Mesothelial cell of epicardium (in vitro differentiated cells): ENCODE measurements at regions not wholly inside any gene's neighbourhood (a gene's known extent, or its start where the extent isn't known, plus 50 kb on each side); places are given as distances from the start of the nearest gene placed in this dataset.
A peak's percentile ranks its signal among the peaks of the same experiment; 100 is the strongest.

Experiments used
- DNase-seq, 2 experiments: peaks; one replicate each; pipeline ENCODE4 v3.0.0; 2021; ENCODE audit warnings: low spot score in 2 of 2; ENCODE audit not compliant: unreplicated experiment in 2 of 2
- H3K27ac Mint-ChIP-seq: 2 replicates; pipeline ENCODE4 v1.8.0; 2021; ENCODE audit warnings: mixed read lengths
- H3K27me3 Mint-ChIP-seq: 2 replicates; pipeline ENCODE4 v1.8.0; 2021; ENCODE audit warnings: low read depth, mixed read lengths
- H3K36me3 Mint-ChIP-seq: 2 replicates; pipeline ENCODE4 v1.8.0; 2021; ENCODE audit warnings: mixed read lengths
- H3K4me1 Mint-ChIP-seq: 2 replicates; pipeline ENCODE4 v1.8.0; 2021; ENCODE audit warnings: mixed read lengths
- H3K4me3 Mint-ChIP-seq: 2 replicates; pipeline ENCODE4 v1.8.0; 2021; ENCODE audit warnings: mild to moderate bottlenecking, moderate library complexity, mixed read lengths
- H3K9me3 Mint-ChIP-seq: 2 replicates; pipeline ENCODE4 v1.8.0; 2021; ENCODE audit warnings: mixed read lengths
- CTCF ChIP-seq: fragments of 200-600 bp; sonication (generic); IDR thresholded peaks from one replicate; pipeline ENCODE4 v1.5.0; 2021; ENCODE audit warnings: antibody characterized with exemption; ENCODE audit not compliant: unreplicated experiment

GRCh38 chr13:81778350-81778749 lies 1437.4 kb upstream of the SPRY2 start:
- H3K9me3 Mint-ChIP-seq = peaks cover 4% of the 10 kb centered on the region
- no peak for DNase-seq
- TF ChIP-seq CTCF = no peak
- no peak overlapping the region for H3K4me3 Mint-ChIP-seq
- peaks cover 11% of the 10 kb centered on the region for H3K4me1 Mint-ChIP-seq
- H3K27me3 Mint-ChIP-seq = no peaks in the 10 kb centered on the region
- H3K36me3 Mint-ChIP-seq = no peaks in the 10 kb centered on the region
- no peak overlapping the region for H3K27ac Mint-ChIP-seq

- Mint-ChIP-seq H3K27ac (peak overlapping the region; percentile 66), H3K4me3 (no peak overlapping the region), H3K9me3 (peaks cover 4% of the 10 kb centered on the region), H3K27me3 (no peaks in the 10 kb centered on the region), H3K4me1 (peaks cover 16% of the 10 kb centered on the region), H3K36me3 (no peaks in the 10 kb centered on the region)
- DNase-seq = no peak
- TF ChIP-seq CTCF = no peak
Observed at GRCh38 chr13:81773263-81773662, 1432.3 kb upstream of the SPRY2 start.

- H3K4me1 Mint-ChIP-seq = peaks cover 13% of the 10 kb centered on the region
- TF ChIP-seq CTCF = no peak
- no peak overlapping the region for H3K27ac Mint-ChIP-seq
- no peaks in the 10 kb centered on the region for H3K36me3 Mint-ChIP-seq
- H3K27me3 Mint-ChIP-seq = no peaks in the 10 kb centered on the region
- H3K9me3 Mint-ChIP-seq = peaks cover 4% of the 10 kb centered on the region
- DNase-seq = no peak
- no peak overlapping the region for H3K4me3 Mint-ChIP-seq
Observed at GRCh38 chr13:81771951-81772350, 1431.0 kb upstream of the SPRY2 start.

- peaks cover 13% of the 10 kb centered on the region for H3K4me1 Mint-ChIP-seq
- DNase-seq = no peak
- H3K27ac Mint-ChIP-seq = no peak overlapping the region
- no peaks in the 10 kb centered on the region for H3K36me3 Mint-ChIP-seq
- H3K27me3 Mint-ChIP-seq = no peaks in the 10 kb centered on the region
- peaks cover 4% of the 10 kb centered on the region for H3K9me3 Mint-ChIP-seq
- TF ChIP-seq CTCF = no peak
- no peak overlapping the region for H3K4me3 Mint-ChIP-seq
Observed at GRCh38 chr13:81770868-81771505, 1430.1 kb upstream of the SPRY2 start.

- Mint-ChIP-seq H3K9me3 (peaks cover 13% of the 10 kb centered on the region), H3K36me3 (no peaks in the 10 kb centered on the region), H3K27me3 (no peaks in the 10 kb centered on the region), H3K4me1 (no peaks in the 10 kb centered on the region), H3K27ac (no peak overlapping the region), H3K4me3 (no peak overlapping the region)
- no peak for DNase-seq
- no peak for TF ChIP-seq CTCF
Observed at GRCh38 chr13:81762449-81762848, 1421.5 kb upstream of the SPRY2 start.

- Mint-ChIP-seq H3K4me1 (no peaks in the 10 kb centered on the region), H3K27me3 (no peaks in the 10 kb centered on the region), H3K4me3 (no peak overlapping the region), H3K36me3 (no peaks in the 10 kb centered on the region), H3K27ac (no peak overlapping the region), H3K9me3 (peaks cover 19% of the 10 kb centered on the region)
- DNase-seq = no peak
- no peak for TF ChIP-seq CTCF
Observed at GRCh38 chr13:81760316-81760715, 1419.4 kb upstream of the SPRY2 start.
